GM12878 (cell line): ENCODE measurements at regions not wholly inside any gene's neighbourhood (a gene's known extent, or its start where the extent isn't known, plus 50 kb on each side); places are given as distances from the start of the nearest gene placed in this dataset.

Source experiments
- BCL11A ChIP-seq: IDR thresholded peaks from 2 replicates; pipeline ENCODE4 v1.6.1; 2011; ENCODE audit warnings: low read depth, low read length
- BCL3 ChIP-seq: IDR thresholded peaks from 2 replicates; pipeline ENCODE4 v1.6.1; 2011; ENCODE audit warnings: borderline replicate concordance, low read depth, mild to moderate bottlenecking, moderate library complexity, low read length; ENCODE audit not compliant: insufficient read depth, poor library complexity, severe bottlenecking
- CTCF ChIP-seq, 3 experiments: IDR thresholded peaks in 2 of 3; conservative IDR thresholded peaks in 1 of 3; 2 replicates each; pipeline ENCODE4 v1.5.1; 2011; ENCODE audit warnings: low read depth in 3 of 3, low read length in 3 of 3, mild to moderate bottlenecking in 3 of 3, control low read depth in 2 of 3, moderate library complexity in 2 of 3, inconsistent platforms in 1 of 3, mixed read lengths in 1 of 3; ENCODE audit not compliant: control insufficient read depth in 2 of 3, insufficient read depth in 1 of 3; ENCODE audit errors: extremely low read depth in 1 of 3
- DPF2 ChIP-seq: fragments of 450-650 bp; IDR thresholded peaks from 2 replicates; pipeline ENCODE4 v1.6.1; 2017; ENCODE audit warnings: mild to moderate bottlenecking
- EGR1 ChIP-seq, 2 experiments: IDR thresholded peaks; 1 replicate in 1 of 2; 2 replicates in 1 of 2; pipeline ENCODE4 v1.6.1; 2011 to 2012; ENCODE audit warnings: low read depth in 2 of 2, low read length in 2 of 2, borderline replicate concordance in 1 of 2, mild to moderate bottlenecking in 1 of 2, moderate library complexity in 1 of 2
- HDAC2 ChIP-seq: fragments of 200-600 bp; sonication (generic); IDR thresholded peaks from 2 replicates; pipeline ENCODE4 v1.6.1; 2017
- IKZF2 ChIP-seq, 2 experiments: fragments of 450-650 bp; IDR thresholded peaks; 2 replicates each; pipeline ENCODE4 v1.6.1; 2017; ENCODE audit warnings: mild to moderate bottlenecking in 2 of 2, moderate library complexity in 2 of 2
- IRF3 ChIP-seq: fragments of 450-650 bp; IDR thresholded peaks from 2 replicates; pipeline ENCODE4 v1.6.1; 2014; ENCODE audit warnings: mild to moderate bottlenecking
- MAX ChIP-seq: IDR thresholded peaks from 2 replicates; pipeline ENCODE4 v1.6.1; 2012; ENCODE audit warnings: low read depth, low read length, improper control_type of control experiment
- MXI1 ChIP-seq: fragments of 150-350 bp; IDR thresholded peaks from 2 replicates; pipeline ENCODE4 v1.6.1; 2011; ENCODE audit warnings: low read depth, mild to moderate bottlenecking, inconsistent platforms, low read length, improper control_type of control experiment
- RELA ChIP-seq: fragments of 450-650 bp; IDR thresholded peaks from 2 replicates; pipeline ENCODE4 v1.8.0; 2014; ENCODE audit warnings: borderline replicate concordance; ENCODE audit not compliant: partially characterized antibody
- SIN3A ChIP-seq: IDR thresholded peaks from 2 replicates; pipeline ENCODE4 v1.6.1; 2012; ENCODE audit warnings: low read depth, low read length, improper control_type of control experiment
- ZNF207 ChIP-seq: fragments of 450-650 bp; IDR thresholded peaks from 2 replicates; pipeline ENCODE4 v1.6.1; 2014; ENCODE audit warnings: antibody characterized with exemption, mild to moderate bottlenecking, borderline replicate concordance

- no peak for TF ChIP-seq BCL3
- no peak for TF ChIP-seq RELA
- no peak for TF ChIP-seq IRF3
- no peak for TF ChIP-seq MXI1
- TF ChIP-seq DPF2 = peak; percentile 48; the same call in 1 of the 2 replicates
- TF ChIP-seq IKZF2 (IDR thresholded peaks at IDR 0.05) = peak; percentile 55 to 66
- TF ChIP-seq HDAC2 = no peak
- TF ChIP-seq EGR1 (IDR thresholded peaks at IDR 0.05; ENCODE audit: borderline replicate concordance in 1 of 2, low read depth in 2 of 2, low read length in 2 of 2) = peak in 1 of 2 experiments; percentile 36; a peak in 1 of 3 replicates
- TF ChIP-seq ZNF207 = no peak
- TF ChIP-seq MAX = no peak
- no peak for TF ChIP-seq CTCF (IDR thresholded peaks at IDR 0.05 in 2 of 3, conservative IDR thresholded peaks at IDR 0.05 in 1 of 3; ENCODE audit: control insufficient read depth in 2 of 3, extremely low read depth in 1 of 3, insufficient read depth in 1 of 3, low read depth in 3 of 3, low read length in 3 of 3)
- no peak for TF ChIP-seq SIN3A
- peak; percentile 61; the same call in 1 of the 2 replicates for TF ChIP-seq BCL11A
Measured at GRCh38 chr22:48045369-48045768, 1282.9 kb downstream of the TBC1D22A start (continued).
